WERI-Rb-1 (cell line): ENCODE measurements at regions not wholly inside any gene's neighbourhood (a gene's known extent, or its start where the extent isn't known, plus 50 kb on each side); places are given as distances from the start of the nearest gene placed in this dataset.

Experiments
- DNase-seq: peaks from one replicate; pipeline ENCODE4 v3.0.0-alpha.2; 2020
- H3K27ac ChIP-seq: fragments of 250-450 bp; sonication (Bioruptor Pico); 2 replicates; pipeline ENCODE4 v1.5.1; 2020; ENCODE audit warnings: mild to moderate bottlenecking, moderate library complexity
- H3K27me3 ChIP-seq: fragments of 250-450 bp; sonication (Bioruptor Pico); 2 replicates; pipeline ENCODE4 v1.5.1; 2021; ENCODE audit warnings: mild to moderate bottlenecking, low read depth, moderate library complexity; ENCODE audit not compliant: insufficient read depth, severe bottlenecking
- H3K36me3 ChIP-seq: fragments of 250-450 bp; sonication (Bioruptor Pico); 2 replicates; pipeline ENCODE4 v1.5.1; 2020; ENCODE audit warnings: mild to moderate bottlenecking, moderate library complexity
- H3K4me3 ChIP-seq: 2 replicates; pipeline ENCODE4 v1.5.1; 2011; ENCODE audit warnings: low read depth, mild to moderate bottlenecking, control low read depth, low read length
- H3K9me3 ChIP-seq: fragments of 250-450 bp; sonication (Bioruptor Pico); 2 replicates; pipeline ENCODE4 v1.5.1; 2021; ENCODE audit warnings: mild to moderate bottlenecking, moderate library complexity; ENCODE audit not compliant: severe bottlenecking
- TF ChIP-seq, protein P1 (sequence below): IDR thresholded peaks from 2 replicates; pipeline ENCODE4 v1.5.1; 2011; ENCODE audit warnings: low read depth, mild to moderate bottlenecking, control low read depth, inconsistent platforms, low read length

DNA sequence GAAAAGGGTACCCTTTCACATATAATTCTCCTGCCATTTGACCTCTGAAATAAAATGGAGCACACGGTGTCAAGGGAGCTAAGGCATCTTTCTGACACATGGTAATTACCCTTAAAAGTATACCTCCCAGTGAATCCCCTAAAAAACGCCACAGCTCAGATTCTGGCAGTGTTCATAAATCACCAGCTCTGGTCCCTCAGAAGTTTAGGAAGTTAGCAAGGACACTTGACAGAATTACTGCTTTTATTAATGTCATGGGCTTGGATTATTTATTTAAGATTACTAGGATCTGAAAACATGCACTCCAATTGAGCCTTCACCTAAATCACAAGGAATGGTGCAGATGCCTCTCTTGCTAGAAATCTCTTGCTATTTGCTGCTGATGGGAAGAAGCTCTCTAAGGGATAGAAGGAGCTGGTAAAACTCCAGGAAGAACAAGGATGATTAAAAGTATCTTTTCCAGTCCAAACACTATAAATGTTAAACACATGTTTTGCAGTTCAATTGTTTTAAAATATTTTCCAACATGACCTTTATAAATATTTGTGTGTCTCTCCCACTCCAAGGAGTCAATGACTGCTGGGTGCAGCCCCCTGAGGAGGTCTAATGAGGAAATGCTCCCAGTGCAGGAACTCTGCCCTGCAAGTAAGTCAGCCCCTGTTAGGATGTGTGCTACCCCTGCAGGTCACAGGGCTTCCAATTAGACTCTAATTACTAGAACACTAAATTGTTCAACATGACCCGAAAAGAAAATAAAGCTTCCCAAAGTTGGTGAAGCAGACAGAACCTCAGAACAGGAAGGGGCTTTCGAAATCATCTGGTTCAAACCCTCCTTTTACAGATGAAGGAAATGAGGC lies 230.3 kb downstream of the TFAP2A start:
- H3K27me3 ChIP-seq = no peaks in the 10 kb centered on the region
- no peak for DNase-seq
- TF ChIP-seq, protein P1, sequence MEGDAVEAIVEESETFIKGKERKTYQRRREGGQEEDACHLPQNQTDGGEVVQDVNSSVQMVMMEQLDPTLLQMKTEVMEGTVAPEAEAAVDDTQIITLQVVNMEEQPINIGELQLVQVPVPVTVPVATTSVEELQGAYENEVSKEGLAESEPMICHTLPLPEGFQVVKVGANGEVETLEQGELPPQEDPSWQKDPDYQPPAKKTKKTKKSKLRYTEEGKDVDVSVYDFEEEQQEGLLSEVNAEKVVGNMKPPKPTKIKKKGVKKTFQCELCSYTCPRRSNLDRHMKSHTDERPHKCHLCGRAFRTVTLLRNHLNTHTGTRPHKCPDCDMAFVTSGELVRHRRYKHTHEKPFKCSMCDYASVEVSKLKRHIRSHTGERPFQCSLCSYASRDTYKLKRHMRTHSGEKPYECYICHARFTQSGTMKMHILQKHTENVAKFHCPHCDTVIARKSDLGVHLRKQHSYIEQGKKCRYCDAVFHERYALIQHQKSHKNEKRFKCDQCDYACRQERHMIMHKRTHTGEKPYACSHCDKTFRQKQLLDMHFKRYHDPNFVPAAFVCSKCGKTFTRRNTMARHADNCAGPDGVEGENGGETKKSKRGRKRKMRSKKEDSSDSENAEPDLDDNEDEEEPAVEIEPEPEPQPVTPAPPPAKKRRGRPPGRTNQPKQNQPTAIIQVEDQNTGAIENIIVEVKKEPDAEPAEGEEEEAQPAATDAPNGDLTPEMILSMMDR = no peak
- no peak overlapping the region for H3K27ac ChIP-seq
- H3K36me3 ChIP-seq = no peaks in the 10 kb centered on the region
- no peak overlapping the region for H3K4me3 ChIP-seq
- H3K9me3 ChIP-seq = no peaks in the 10 kb centered on the region

GRCh38 chr6:10180138-10181074 lies 234.5 kb downstream of the TFAP2A start:
- no peaks in the 10 kb centered on the region for H3K9me3 ChIP-seq
- H3K27me3 ChIP-seq = no peaks in the 10 kb centered on the region
- no peaks in the 10 kb centered on the region for H3K36me3 ChIP-seq
- no peak for DNase-seq
- H3K27ac ChIP-seq = no peak overlapping the region
- H3K4me3 ChIP-seq = no peak overlapping the region
- TF ChIP-seq, protein P1 = no peak

DNA sequence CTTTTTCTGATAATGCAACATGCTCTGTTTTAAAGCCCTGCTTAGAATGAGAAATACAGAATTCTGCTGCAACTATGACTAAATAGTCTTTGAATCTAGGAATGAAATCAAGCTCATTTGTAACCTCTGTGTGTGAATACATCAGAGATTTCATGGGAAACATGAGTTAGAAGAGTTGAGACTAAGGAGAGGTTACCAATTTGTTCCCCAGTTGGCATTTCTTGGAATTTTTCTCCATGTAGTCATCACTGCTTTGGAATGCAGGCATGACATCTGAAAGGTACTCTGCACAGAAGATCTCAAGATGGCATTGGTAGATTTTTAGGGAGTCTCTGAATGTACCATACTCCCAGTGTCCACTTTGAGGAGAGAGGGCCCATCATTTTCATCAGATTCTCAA lies 237.2 kb downstream of the TFAP2A start:
- no peak overlapping the region for H3K27ac ChIP-seq
- H3K9me3 ChIP-seq = no peaks in the 10 kb centered on the region
- H3K4me3 ChIP-seq = no peak overlapping the region
- DNase-seq = no peak
- TF ChIP-seq, protein P1 = no peak
- no peaks in the 10 kb centered on the region for H3K27me3 ChIP-seq
- H3K36me3 ChIP-seq = no peaks in the 10 kb centered on the region

GRCh38 chr6:10175362-10175761 lies 239.5 kb downstream of the TFAP2A start:
- no peak for DNase-seq
- Histone ChIP-seq H3K36me3 (no peaks in the 10 kb centered on the region), H3K4me3 (no peak overlapping the region), H3K27me3 (no peaks in the 10 kb centered on the region), H3K27ac (no peak overlapping the region), H3K9me3 (no peaks in the 10 kb centered on the region)
- TF ChIP-seq, protein P1 = no peak

DNA sequence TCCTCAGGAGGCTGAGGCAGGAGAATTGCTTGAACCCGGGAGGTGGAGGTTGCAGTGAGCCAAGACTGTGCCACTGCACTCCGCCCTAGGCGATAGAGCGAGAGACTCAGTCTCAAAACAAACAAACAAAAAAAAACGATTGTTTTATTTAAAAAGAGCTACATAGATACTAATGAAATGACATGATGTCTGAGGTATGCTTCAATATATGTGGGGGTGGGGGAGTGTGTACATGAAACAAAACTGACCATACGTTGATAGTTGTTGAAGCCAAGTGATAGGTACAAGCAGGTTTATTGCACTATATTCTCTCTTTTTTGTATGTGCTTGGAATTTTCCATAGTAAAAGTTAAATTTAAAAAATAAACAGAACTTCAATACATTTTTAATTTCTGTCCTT lies 240.1 kb downstream of the TFAP2A start:
- H3K36me3 ChIP-seq = no peaks in the 10 kb centered on the region
- H3K27me3 ChIP-seq = no peaks in the 10 kb centered on the region
- H3K9me3 ChIP-seq = no peaks in the 10 kb centered on the region
- H3K4me3 ChIP-seq = no peak overlapping the region
- TF ChIP-seq, protein P1 = no peak
- no peak overlapping the region for H3K27ac ChIP-seq
- no peak for DNase-seq
